NCI-H146 (cell line): ENCODE measurements at regions not wholly inside any gene's neighbourhood (a gene's known extent, or its start where the extent isn't known, plus 50 kb on each side); places are given as distances from the start of the nearest gene placed in this dataset.

ENCODE experiments used
- DNase-seq: peaks from one replicate; lab custom pipeline; 2025; lab: John Stamatoyannopoulos, UW

GRCh38 chr4:4735870-4736269, 123.6 kb upstream of the MSX1 start:
- no peak for DNase-seq

GRCh38 chr4:4735136-4735750, 124.2 kb upstream of the MSX1 start:
- DNase-seq, result no peak

GRCh38 chr4:4734425-4734824, 125.0 kb upstream of the MSX1 start:
- no peak for DNase-seq

GRCh38 chr4:4733663-4734062, 125.8 kb upstream of the MSX1 start:
- no peak for DNase-seq

GRCh38 chr4:4730249-4730648, 129.2 kb upstream of the MSX1 start:
- DNase-seq, result no peak

- no peak for DNase-seq
Measured at GRCh38 chr4:4729206-4729605, 130.3 kb upstream of the MSX1 start.

- DNase-seq, result no peak
Measured at GRCh38 chr4:4727536-4727935, 131.9 kb upstream of the MSX1 start.

- no peak for DNase-seq
Measured at GRCh38 chr4:4726051-4726450, 133.4 kb upstream of the MSX1 start.

GRCh38 chr4:4724321-4724720, 135.1 kb upstream of the MSX1 start:
- no peak for DNase-seq

- DNase-seq, result no peak
Measured at GRCh38 chr4:4721636-4722035, 137.8 kb upstream of the MSX1 start.

- no peak for DNase-seq
Measured at GRCh38 chr4:4720646-4721045, 138.8 kb upstream of the MSX1 start.

GRCh38 chr4:4719436-4719835, 140.0 kb upstream of the MSX1 start:
- no peak for DNase-seq

- DNase-seq, result no peak
Measured at GRCh38 chr4:4717692-4718091, 141.8 kb upstream of the MSX1 start.

GRCh38 chr4:4714331-4714730, 145.1 kb upstream of the MSX1 start:
- no peak for DNase-seq

GRCh38 chr4:4712800-4713528, 146.5 kb upstream of the MSX1 start:
- DNase-seq, result no peak

- no peak for DNase-seq
Measured at GRCh38 chr4:4711902-4712301, 147.6 kb upstream of the MSX1 start.

- DNase-seq, result no peak
Measured at GRCh38 chr4:4709736-4710135, 149.7 kb upstream of the MSX1 start.

- no peak for DNase-seq
Measured at GRCh38 chr4:4704267-4704666, 155.2 kb upstream of the MSX1 start.

GRCh38 chr4:4697584-4697983, 155.7 kb upstream of the STX18 start:
- no peak for DNase-seq

GRCh38 chr4:4696530-4696929, 154.7 kb upstream of the STX18 start:
- DNase-seq, result no peak

- no peak for DNase-seq
Measured at GRCh38 chr4:4695497-4695896, 153.6 kb upstream of the STX18 start.

GRCh38 chr4:4694827-4695226, 153.0 kb upstream of the STX18 start:
- no peak for DNase-seq

- peak; percentile 1 for DNase-seq
Measured at GRCh38 chr4:4694296-4694772, 152.5 kb upstream of the STX18 start.

GRCh38 chr4:4693755-4694295, 152.0 kb upstream of the STX18 start:
- DNase-seq, result no peak
